HG03103 (cell line): ENCODE measurements at regions not wholly inside any gene's neighbourhood (a gene's known extent, or its start where the extent isn't known, plus 50 kb on each side); places are given as distances from the start of the nearest gene placed in this dataset.

Experiments used
- ATAC-seq: cut with Tn5 transposase; IDR thresholded peaks from one replicate; pipeline ENCODE4 v1.9.1; 2021; ENCODE audit warnings: low read depth; ENCODE audit not compliant: unreplicated experiment

- no peak for ATAC-seq
These were observed 125.6 kb upstream of the PRNP start for GRCh38 chr20:4560667-4561066.

GRCh38 chr20:4559906-4560305 is 126.3 kb upstream of the PRNP start:
- ATAC-seq = no peak

- ATAC-seq = no peak
These were observed 127.2 kb upstream of the PRNP start for GRCh38 chr20:4559106-4559505.

GRCh38 chr20:4556781-4557180 is 129.5 kb upstream of the PRNP start:
- no peak for ATAC-seq

GRCh38 chr20:4555188-4555890 is 130.9 kb upstream of the PRNP start:
- no peak for ATAC-seq

- no peak for ATAC-seq
These were observed 131.9 kb upstream of the PRNP start for GRCh38 chr20:4554346-4554745.

GRCh38 chr20:4552075-4552640 is 134.1 kb upstream of the PRNP start:
- ATAC-seq = no peak

- no peak for ATAC-seq
These were observed 135.5 kb upstream of the PRNP start for GRCh38 chr20:4550740-4551139.

- ATAC-seq = no peak
These were observed 136.5 kb upstream of the PRNP start for GRCh38 chr20:4549711-4550259.

- ATAC-seq = no peak
These were observed 137.7 kb upstream of the PRNP start for GRCh38 chr20:4548552-4548951.

GRCh38 chr20:4546786-4547185 is 139.5 kb upstream of the PRNP start:
- ATAC-seq = no peak

- ATAC-seq = no peak
These were observed 139.9 kb upstream of the PRNP start for GRCh38 chr20:4546342-4546741.

- no peak for ATAC-seq
These were observed 140.7 kb upstream of the PRNP start for GRCh38 chr20:4545526-4545925.

- no peak for ATAC-seq
These were observed 141.5 kb upstream of the PRNP start for GRCh38 chr20:4544765-4545164.

GRCh38 chr20:4542270-4542669 is 144.0 kb upstream of the PRNP start:
- ATAC-seq = no peak

GRCh38 chr20:4534315-4534714 is 151.9 kb upstream of the PRNP start:
- ATAC-seq = no peak

GRCh38 chr20:4533368-4534133 is 152.7 kb upstream of the PRNP start:
- no peak for ATAC-seq

- no peak for ATAC-seq
These were observed 153.5 kb upstream of the PRNP start for GRCh38 chr20:4532772-4533171.

GRCh38 chr20:4524792-4525191 is 161.5 kb upstream of the PRNP start:
- no peak for ATAC-seq

- no peak for ATAC-seq
These were observed 161.9 kb upstream of the PRNP start for GRCh38 chr20:4524307-4524706.

GRCh38 chr20:4522310-4522709 is 163.9 kb upstream of the PRNP start:
- no peak for ATAC-seq
